Epithelial cell of prostate (primary cell): ENCODE measurements at regions not wholly inside any gene's neighbourhood (a gene's known extent, or its start where the extent isn't known, plus 50 kb on each side); places are given as distances from the start of the nearest gene placed in this dataset.
A peak's percentile ranks its signal among the peaks of the same experiment; 100 is the strongest.

ENCODE experiments used
- DNase-seq: peaks from one replicate; pipeline ENCODE4 v3.0.0-alpha.2; 2011; ENCODE audit warnings: low read depth, low spot score
- H3K27ac ChIP-seq: fragments of 450-650 bp; 2 replicates; pipeline ENCODE4 v1.5.1; 2017; ENCODE audit warnings: mild to moderate bottlenecking

- H3K27ac ChIP-seq = no peak overlapping the region
- peak; percentile 5 for DNase-seq
Measured at GRCh38 chr2:199136681-199137080, 321.1 kb downstream of the SATB2 start.

DNA sequence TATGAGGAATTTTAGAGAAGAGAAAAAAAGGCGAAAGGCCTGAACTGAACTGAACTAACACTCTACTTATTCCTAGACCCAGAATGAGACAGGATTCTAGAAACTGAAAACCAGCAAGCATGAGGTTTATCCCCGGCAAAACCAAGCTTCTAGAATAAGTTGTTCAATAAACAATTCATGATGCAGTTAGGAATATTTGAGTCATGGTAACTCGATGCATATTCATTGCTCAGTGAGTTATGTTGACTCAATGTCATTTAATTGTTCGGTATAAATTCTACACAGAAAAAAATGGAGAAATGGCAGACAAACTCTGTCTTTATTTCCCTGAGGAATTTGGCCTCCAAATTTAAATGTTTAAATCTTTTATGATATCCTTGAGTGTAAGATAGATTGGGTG is 321.5 kb downstream of the SATB2 start:
- no peak for DNase-seq
- H3K27ac ChIP-seq = no peak overlapping the region

DNA sequence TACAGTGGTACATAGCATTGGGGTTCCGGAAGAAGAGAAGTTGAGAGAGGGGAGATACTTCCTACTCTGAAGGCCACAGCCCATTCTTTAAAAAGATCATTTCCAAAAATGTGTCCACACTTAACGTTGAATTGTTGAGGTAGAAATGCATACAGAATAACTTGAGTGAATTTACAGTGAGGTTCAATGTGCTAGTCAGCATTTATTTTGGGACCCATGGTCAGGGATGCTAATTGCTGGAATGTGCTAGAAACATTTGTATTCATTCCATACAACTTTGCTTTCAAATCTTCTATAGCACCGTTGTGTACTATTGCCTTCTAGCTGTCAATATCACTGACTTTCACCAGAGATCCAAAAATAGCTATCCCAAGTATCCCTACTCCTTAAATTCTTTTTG is 325.9 kb downstream of the SATB2 start:
- DNase-seq = no peak
- H3K27ac ChIP-seq = no peak overlapping the region

DNA sequence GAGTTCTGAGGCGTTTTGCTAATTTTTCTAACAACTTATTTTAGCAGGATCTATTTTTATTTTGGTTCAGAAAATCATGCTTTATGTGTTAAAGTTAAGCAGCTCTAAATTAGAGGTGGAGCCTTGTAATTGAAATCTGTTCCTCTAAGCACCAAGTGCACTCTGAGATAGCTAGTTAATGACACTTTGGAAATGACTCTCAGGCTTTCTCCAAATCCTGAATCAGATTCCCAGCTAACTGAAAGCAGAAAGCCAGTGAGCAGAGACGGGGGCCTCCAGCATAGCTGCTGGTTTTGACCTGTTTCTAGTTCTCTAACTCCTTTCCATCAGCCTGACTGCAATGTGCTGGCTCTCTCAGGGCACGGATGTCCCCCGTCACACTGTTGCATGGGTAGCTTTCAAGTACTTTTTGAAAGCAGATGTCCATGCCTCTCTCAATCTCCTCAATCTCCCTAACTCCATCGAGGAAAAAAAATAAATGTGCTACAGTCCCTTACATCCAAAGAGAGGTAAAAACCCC is 326.5 kb downstream of the SATB2 start:
- no peak for DNase-seq

DNA sequence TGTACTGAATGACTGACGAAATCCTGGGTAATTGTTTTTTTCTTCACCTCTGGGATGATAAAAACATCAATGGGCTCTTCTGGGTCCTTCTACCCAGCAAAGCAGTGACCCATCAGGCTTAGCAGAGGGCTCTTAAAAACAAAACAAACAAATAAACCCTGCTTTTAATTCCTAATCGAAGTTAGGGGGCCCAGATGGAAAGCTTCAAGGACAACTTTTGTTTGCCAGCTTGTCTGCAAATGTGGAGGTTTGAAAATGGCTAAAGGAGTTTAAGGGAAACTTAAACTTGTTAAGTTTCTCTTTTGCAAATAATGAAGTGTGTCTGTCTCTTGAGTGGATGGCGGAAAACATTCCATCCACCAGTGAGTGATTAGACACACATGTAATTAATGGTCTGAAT is 327.2 kb downstream of the SATB2 start:
- no peak overlapping the region for H3K27ac ChIP-seq
- DNase-seq = no peak

More for the DNA sequence above, 326.5 kb downstream of the SATB2 start:
- no peak overlapping the region for H3K27ac ChIP-seq

- no peak overlapping the region for H3K27ac ChIP-seq
- DNase-seq = no peak
Measured at GRCh38 chr2:199128476-199129229, 329.1 kb downstream of the SATB2 start.

DNA sequence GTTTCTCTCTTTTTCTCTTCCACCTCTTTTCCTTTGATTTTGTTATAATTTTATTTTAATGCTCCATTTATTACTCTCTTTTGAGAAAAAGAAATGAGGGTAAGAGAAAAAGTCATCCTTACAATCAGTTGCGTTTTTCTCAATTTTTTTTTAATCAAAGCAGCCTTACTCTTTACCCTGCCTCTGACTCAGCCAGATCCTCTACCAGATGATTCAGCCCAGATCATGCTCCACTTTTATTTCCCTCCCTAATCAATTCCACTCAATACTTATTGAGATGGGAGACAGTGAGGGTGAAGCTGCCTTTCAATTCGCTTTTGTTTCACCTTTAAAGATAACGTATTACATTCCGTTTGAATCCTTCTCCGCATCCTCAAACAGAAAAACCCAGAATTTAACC is 337.9 kb downstream of the SATB2 start:
- no peak overlapping the region for H3K27ac ChIP-seq
- DNase-seq = no peak

DNA sequence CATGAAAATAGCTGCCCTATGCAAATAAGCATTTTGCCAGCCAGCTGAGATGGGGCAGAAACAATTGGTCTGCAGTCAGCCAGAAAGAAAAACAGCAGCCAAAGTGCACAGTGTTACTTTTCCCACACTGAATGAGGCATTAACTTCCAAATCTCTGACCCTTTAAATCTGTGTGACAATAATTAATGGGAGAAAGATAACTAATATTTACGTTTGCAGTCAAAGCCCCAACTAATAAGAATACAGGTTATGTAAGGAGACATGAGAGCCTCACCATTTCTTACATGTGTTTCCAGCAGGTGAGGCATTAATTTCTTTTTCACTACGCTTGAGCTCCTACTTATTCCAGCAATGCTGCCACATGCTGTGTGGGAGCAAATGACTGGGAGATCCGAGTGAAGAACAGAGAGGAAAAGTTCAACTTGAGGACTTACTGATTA is 339.0 kb downstream of the SATB2 start:
- H3K27ac ChIP-seq = no peak overlapping the region
- no peak for DNase-seq

DNA sequence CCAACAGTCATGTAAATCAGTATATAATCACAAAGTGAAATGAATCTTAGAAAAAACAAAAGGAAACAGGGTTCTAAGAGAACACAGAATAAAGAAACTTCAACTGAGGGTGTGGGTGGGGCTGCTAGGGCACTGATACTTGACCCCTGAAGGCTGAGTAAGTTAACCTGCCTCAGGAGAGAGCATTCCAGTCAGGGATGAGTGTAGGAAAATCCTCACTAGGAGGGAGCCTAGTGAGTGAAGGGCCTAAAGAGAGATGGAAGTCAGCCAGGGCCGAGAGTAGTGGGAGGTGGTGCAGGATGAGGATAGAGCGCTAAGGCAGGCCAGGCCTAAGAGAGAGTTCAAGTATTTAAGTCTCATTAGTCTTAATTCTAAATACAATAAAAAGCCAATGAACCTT is 342.6 kb downstream of the SATB2 start:
- H3K27ac ChIP-seq = no peak overlapping the region
- DNase-seq = no peak

DNA sequence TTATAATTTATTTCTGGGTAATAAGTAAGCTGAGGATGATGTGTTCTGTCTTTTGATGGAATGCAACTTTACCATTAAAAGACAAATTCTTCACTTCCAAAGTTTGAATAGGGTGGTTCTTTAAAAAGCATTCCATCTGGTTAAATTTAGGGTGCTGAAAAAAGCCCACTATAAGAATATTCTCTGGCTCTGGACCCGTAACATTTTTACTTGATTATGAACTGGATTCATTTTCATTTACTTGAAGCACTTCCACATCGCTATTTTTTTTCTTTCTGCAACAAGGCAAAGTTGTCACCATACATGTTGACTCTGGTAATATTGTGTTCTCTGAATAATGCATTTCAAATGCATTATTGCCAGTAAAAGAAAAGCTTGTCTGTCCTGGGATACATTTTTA is 344.6 kb downstream of the SATB2 start:
- no peak for DNase-seq
- no peak overlapping the region for H3K27ac ChIP-seq

DNA sequence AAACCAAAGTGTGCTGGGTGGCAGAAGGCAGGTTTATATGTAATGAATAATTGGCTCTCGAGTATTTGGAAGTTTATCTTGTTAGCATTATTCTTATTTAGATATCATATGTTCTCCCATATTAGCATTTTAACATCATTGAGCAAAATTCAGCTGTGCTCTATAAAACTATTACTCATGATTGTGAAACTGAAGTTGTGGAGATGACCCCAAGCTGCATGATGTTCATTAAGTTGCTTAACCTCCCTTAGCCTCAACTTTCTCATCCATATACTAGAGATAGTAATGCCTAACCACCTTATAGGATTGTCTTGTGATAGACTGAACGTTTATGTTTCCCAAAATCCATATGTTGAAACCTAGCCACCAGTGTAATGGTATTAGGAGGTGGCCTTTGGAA is 346.3 kb downstream of the SATB2 start:
- no peak overlapping the region for H3K27ac ChIP-seq
- DNase-seq = no peak

DNA sequence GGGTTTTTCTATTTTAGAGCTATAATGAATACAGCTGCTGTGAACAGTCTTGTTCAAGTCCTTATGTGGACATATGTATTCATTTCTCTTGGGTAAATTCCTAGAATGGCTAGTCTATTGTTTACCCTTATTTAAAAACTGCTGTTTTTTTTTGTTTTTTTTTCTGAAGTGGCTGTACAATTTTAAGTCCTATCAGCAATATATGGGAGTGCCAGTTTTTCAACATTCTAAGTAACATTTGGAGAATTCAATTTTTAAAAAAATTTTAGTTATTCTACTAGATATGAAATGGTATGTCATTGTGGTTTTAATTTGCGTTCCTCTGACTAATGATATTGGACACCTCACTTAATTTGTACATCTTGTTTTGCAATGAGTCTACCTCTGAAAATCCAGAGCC is 349.7 kb downstream of the SATB2 start:
- DNase-seq = no peak
- no peak overlapping the region for H3K27ac ChIP-seq

DNA sequence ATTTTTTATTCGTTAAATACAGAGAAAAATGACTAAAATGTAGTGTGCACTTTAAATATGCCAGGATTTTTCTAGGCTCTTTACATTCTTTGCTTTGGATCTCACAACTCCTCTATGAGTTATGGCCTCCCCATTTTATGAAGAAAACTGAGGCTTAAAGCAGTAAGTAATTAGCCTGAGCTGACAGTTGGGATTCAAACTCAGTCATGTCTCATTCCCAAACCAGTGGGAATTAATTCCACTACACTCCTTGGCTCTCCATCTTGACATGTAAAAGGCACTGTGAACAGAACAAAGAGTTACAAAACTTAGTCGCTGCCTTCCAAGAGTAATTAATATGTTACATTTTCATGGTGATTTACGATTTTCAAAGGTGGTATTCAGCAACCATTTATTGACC is 351.9 kb downstream of the SATB2 start:
- DNase-seq = no peak

DNA sequence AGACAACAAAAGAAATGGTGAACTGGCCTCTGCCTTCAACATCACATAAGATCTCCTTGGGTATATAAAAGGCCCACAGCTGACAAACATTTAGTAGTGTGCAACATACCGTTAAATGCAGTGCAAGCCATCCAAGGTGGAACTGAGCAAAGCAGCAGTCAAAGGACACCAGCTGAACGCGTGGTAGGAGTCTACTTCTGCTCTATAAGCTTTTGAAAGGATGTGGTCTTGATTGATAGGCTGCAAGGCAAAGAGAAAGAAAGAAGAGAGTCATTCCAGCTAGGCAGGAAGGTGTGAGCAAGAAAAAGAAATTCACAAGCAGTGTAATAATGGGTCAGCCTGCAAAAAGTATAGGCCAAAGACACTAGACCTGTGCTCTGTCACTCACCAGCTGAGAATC is 356.3 kb downstream of the SATB2 start:
- DNase-seq = no peak
- no peak overlapping the region for H3K27ac ChIP-seq

More for the DNA sequence above, 351.9 kb downstream of the SATB2 start:
- H3K27ac ChIP-seq = no peak overlapping the region

- H3K27ac ChIP-seq = no peak overlapping the region
- no peak for DNase-seq
Measured at GRCh38 chr2:199100326-199101110, 357.2 kb downstream of the SATB2 start.

- DNase-seq = no peak
- H3K27ac ChIP-seq = no peak overlapping the region
Measured at GRCh38 chr2:199092419-199092818, 365.3 kb downstream of the SATB2 start.

GRCh38 chr2:199085261-199085660 is 372.5 kb downstream of the SATB2 start:
- no peak for DNase-seq
- no peak overlapping the region for H3K27ac ChIP-seq

GRCh38 chr2:199070322-199070949 is 387.3 kb downstream of the SATB2 start:
- no peak overlapping the region for H3K27ac ChIP-seq
- no peak for DNase-seq

GRCh38 chr2:199064201-199064600 is 393.5 kb downstream of the SATB2 start:
- no peak overlapping the region for H3K27ac ChIP-seq
- DNase-seq = no peak

- H3K27ac ChIP-seq = no peak overlapping the region
- no peak for DNase-seq
Measured at GRCh38 chr2:199057936-199058335, 399.8 kb downstream of the SATB2 start.

DNA sequence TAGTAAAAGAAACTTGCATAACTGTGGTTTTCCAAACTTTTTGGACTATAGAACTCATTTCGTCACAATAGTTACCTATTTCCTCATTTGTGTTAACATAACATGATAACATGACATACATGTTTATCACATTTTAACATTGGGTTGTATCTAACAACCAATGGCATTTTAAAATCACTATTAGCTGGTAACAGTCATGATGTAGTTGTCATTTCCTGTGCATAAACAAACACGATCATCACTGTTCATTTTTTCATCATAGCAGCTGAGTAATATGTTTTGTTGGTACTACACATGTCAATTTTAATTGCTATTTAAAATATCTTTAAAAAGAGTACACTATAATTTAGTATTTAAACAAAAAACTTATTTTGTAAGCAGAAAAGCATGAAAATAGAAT is 402.4 kb downstream of the SATB2 start:
- no peak overlapping the region for H3K27ac ChIP-seq
- no peak for DNase-seq
